WTC11 (cell line): ENCODE measurements at regions not wholly inside any gene's neighbourhood (a gene's known extent, or its start where the extent isn't known, plus 50 kb on each side); places are given as distances from the start of the nearest gene placed in this dataset.

ENCODE experiments used
- ATAC-seq: fragments of 200-7000 bp; cut with Tn5 transposase; 2 replicates; pipeline ENCODE4 v1.10.0; 2021; ENCODE audit warnings: mild to moderate bottlenecking, moderate library complexity
- CTCF ChIA-PET: fragments of 300-600 bp; sonication (Branson Sonifier 250); formaldehyde crosslinking; loops from one replicate; lab custom pipeline; 2021; ENCODE audit warnings: antibody characterized with exemption; lab: Charles Lee
- POLR2A ChIA-PET: fragments of 350-600 bp; sonication (Branson Sonifier 250); formaldehyde crosslinking; loops from one replicate; lab custom pipeline; 2021; ENCODE audit warnings: antibody characterized with exemption; lab: Charles Lee
- DNase-seq: peaks from one replicate; pipeline ENCODE4 v3.0.0; 2021; ENCODE audit warnings: low spot score
- H3K27ac Mint-ChIP-seq: 2 replicates; pipeline ENCODE4 v1.8.0; 2021; ENCODE audit warnings: mixed read lengths
- H3K27me3 Mint-ChIP-seq: 2 replicates; pipeline ENCODE4 v1.8.0; 2021; ENCODE audit warnings: low read depth, mild to moderate bottlenecking, moderate library complexity, mixed read lengths
- H3K36me3 Mint-ChIP-seq: 2 replicates; pipeline ENCODE4 v1.8.0; 2021; ENCODE audit warnings: mixed read lengths
- H3K4me1 Mint-ChIP-seq: 2 replicates; pipeline ENCODE4 v1.8.0; 2022; ENCODE audit warnings: mixed read lengths
- H3K4me3 Mint-ChIP-seq: 2 replicates; pipeline ENCODE4 v1.8.0; 2021; ENCODE audit warnings: mild to moderate bottlenecking, moderate library complexity, mixed read lengths
- H3K9me3 Mint-ChIP-seq: 2 replicates; pipeline ENCODE4 v1.8.0; 2021; ENCODE audit warnings: mixed read lengths
- CBFB ChIP-seq: sonication (generic); formaldehyde crosslinking; IDR thresholded peaks from 2 replicates; pipeline ENCODE4 v1.8.1; 2022; ENCODE audit warnings: mild to moderate bottlenecking, low read depth, missing genetic modification reagents
- E2F1 ChIP-seq: sonication (generic); formaldehyde crosslinking; IDR thresholded peaks from 2 replicates; pipeline ENCODE4 v1.8.0; 2022; ENCODE audit warnings: mild to moderate bottlenecking, missing genetic modification reagents
- HMGXB4 ChIP-seq: sonication (generic); formaldehyde crosslinking; IDR thresholded peaks from 2 replicates; pipeline ENCODE4 v1.8.1; 2023; ENCODE audit warnings: mild to moderate bottlenecking, moderate library complexity, missing genetic modification reagents
- JAZF1 ChIP-seq: fragments of 250-450 bp; sonication (Bioruptor Pico); IDR thresholded peaks from 2 replicates; pipeline ENCODE4 v1.9.0; 2021; ENCODE audit warnings: moderate library complexity, mild to moderate bottlenecking, inconsistent platforms
- JUN ChIP-seq: sonication (generic); formaldehyde crosslinking; IDR thresholded peaks from 2 replicates; pipeline ENCODE4 v1.8.0; 2023; ENCODE audit warnings: mild to moderate bottlenecking, missing genetic modification reagents
- KAT7 ChIP-seq: sonication (generic); formaldehyde crosslinking; IDR thresholded peaks from 2 replicates; pipeline ENCODE4 v1.8.1; 2023; ENCODE audit warnings: missing genetic modification reagents, mild to moderate bottlenecking, borderline replicate concordance
- MAX ChIP-seq: sonication (generic); formaldehyde crosslinking; IDR thresholded peaks from 2 replicates; pipeline ENCODE4 v1.8.0; 2022; ENCODE audit warnings: mild to moderate bottlenecking, missing genetic modification reagents
- NFE2L1 ChIP-seq: sonication (generic); formaldehyde crosslinking; IDR thresholded peaks from 2 replicates; pipeline ENCODE4 v1.8.1; 2023; ENCODE audit warnings: missing genetic modification reagents
- NR1H2 ChIP-seq: sonication (generic); formaldehyde crosslinking; IDR thresholded peaks from 2 replicates; pipeline ENCODE4 v1.9.0; 2021; ENCODE audit warnings: mild to moderate bottlenecking, moderate library complexity, missing genetic modification reagents
- OVOL2 ChIP-seq: fragments of 250-450 bp; sonication (Bioruptor Pico); IDR thresholded peaks from 2 replicates; pipeline ENCODE4 v1.9.0; 2021; ENCODE audit warnings: mild to moderate bottlenecking, borderline replicate concordance
- SOX15 ChIP-seq: fragments of 250-450 bp; sonication (Bioruptor Pico); IDR thresholded peaks from 2 replicates; pipeline ENCODE4 v1.9.0; 2021; ENCODE audit warnings: mild to moderate bottlenecking
- TEAD1 ChIP-seq: sonication (generic); formaldehyde crosslinking; IDR thresholded peaks from 2 replicates; pipeline ENCODE4 v1.8.0; 2022; ENCODE audit warnings: mild to moderate bottlenecking, missing genetic modification reagents
- TEAD4 ChIP-seq: sonication (generic); formaldehyde crosslinking; IDR thresholded peaks from 2 replicates; pipeline ENCODE4 v1.8.0; 2022; ENCODE audit warnings: mild to moderate bottlenecking, missing genetic modification reagents
- USF1 ChIP-seq: sonication (generic); formaldehyde crosslinking; IDR thresholded peaks from 2 replicates; pipeline ENCODE4 v1.8.0; 2022; ENCODE audit warnings: mild to moderate bottlenecking, missing genetic modification reagents
- ZBTB21 ChIP-seq: sonication (generic); formaldehyde crosslinking; IDR thresholded peaks from 2 replicates; pipeline ENCODE4 v1.8.1; 2023; ENCODE audit warnings: mild to moderate bottlenecking, missing genetic modification reagents, borderline replicate concordance
- ZNF219 ChIP-seq: sonication (generic); formaldehyde crosslinking; IDR thresholded peaks from 2 replicates; pipeline ENCODE4 v1.8.0; 2023; ENCODE audit warnings: missing genetic modification reagents, mild to moderate bottlenecking, borderline replicate concordance
- ZNF232 ChIP-seq: sonication (generic); formaldehyde crosslinking; IDR thresholded peaks from 2 replicates; pipeline ENCODE4 v1.8.0; 2022; ENCODE audit warnings: mild to moderate bottlenecking, missing genetic modification reagents
- ZNF416 ChIP-seq: fragments of 250-450 bp; sonication (Bioruptor Pico); IDR thresholded peaks from 2 replicates; pipeline ENCODE4 v1.9.0; 2021; ENCODE audit warnings: mild to moderate bottlenecking, inconsistent platforms
- ZNF423 ChIP-seq: fragments of 250-450 bp; sonication (Bioruptor Pico); IDR thresholded peaks from 2 replicates; pipeline ENCODE4 v2.1.2; 2022; ENCODE audit warnings: mild to moderate bottlenecking, moderate library complexity
- ZNF512 ChIP-seq: sonication (generic); formaldehyde crosslinking; IDR thresholded peaks from 2 replicates; pipeline ENCODE4 v1.8.1; 2022; ENCODE audit warnings: missing genetic modification reagents, borderline replicate concordance

- Mint-ChIP-seq H3K9me3 (peaks cover 21% of the 10 kb centered on the region), H3K4me1 (peaks cover 34% of the 10 kb centered on the region), H3K4me3 (no peak overlapping the region), H3K36me3 (no peaks in the 10 kb centered on the region), H3K27me3 (peaks cover 4% of the 10 kb centered on the region; the same call in 1 of the 2 replicates), H3K27ac (no peak overlapping the region)
- ChIA-PET POLR2A (no interaction called here), CTCF (no interaction called here)
- no peak for TF ChIP-seq CBFB (CRISPR knock-in tag)
- TF ChIP-seq KAT7 (CRISPR knock-in tag): no peak
- TF ChIP-seq ZNF219: no peak
- TF ChIP-seq HMGXB4 (CRISPR knock-in tag): no peak
- no peak for TF ChIP-seq TEAD1 (CRISPR knock-in tag)
- TF ChIP-seq ZNF232 (CRISPR knock-in tag): no peak
- no peak for TF ChIP-seq NFE2L1 (CRISPR knock-in tag)
- TF ChIP-seq E2F1 (CRISPR knock-in tag): no peak
- no peak for TF ChIP-seq SOX15
- no peak for TF ChIP-seq TEAD4
- TF ChIP-seq ZNF416 (CRISPR knock-in tag): no peak
- DNase-seq (no peak), ATAC-seq (no peak)
Measured at GRCh38 chr9:2354856-2355696, 266.5 kb upstream of the VLDLR start.

GRCh38 chr9:2355697-2355983 lies 265.9 kb upstream of the VLDLR start:
- TF ChIP-seq MAX (peak; percentile 25; the same call in 1 of the 2 replicates), E2F1 (CRISPR knock-in tag) (no peak)
- TF ChIP-seq, all 79 proteins: peak for 1
- ChIA-PET POLR2A (no interaction called here), CTCF (no interaction called here)
- DNase-seq: no peak
- Mint-ChIP-seq H3K9me3 (peaks cover 21% of the 10 kb centered on the region), H3K27me3 (peaks cover 4% of the 10 kb centered on the region; the same call in 1 of the 2 replicates), H3K4me3 (no peak overlapping the region), H3K4me1 (peaks cover 38% of the 10 kb centered on the region), H3K36me3 (no peaks in the 10 kb centered on the region), H3K27ac (no peak overlapping the region)
- ATAC-seq: no peak

- peaks cover 38% of the 10 kb centered on the region for H3K4me1 Mint-ChIP-seq
- CTCF ChIA-PET: no interaction called here
- H3K4me3 Mint-ChIP-seq: no peak overlapping the region
- no peaks in the 10 kb centered on the region for H3K36me3 Mint-ChIP-seq
- peaks cover 4% of the 10 kb centered on the region; the same call in 1 of the 2 replicates for H3K27me3 Mint-ChIP-seq
- H3K27ac Mint-ChIP-seq: no peak overlapping the region
- H3K9me3 Mint-ChIP-seq: peaks cover 22% of the 10 kb centered on the region
- POLR2A ChIA-PET: no interaction called here
- ATAC-seq: no peak
- no peak for DNase-seq
- TF ChIP-seq OVOL2 (CRISPR knock-in tag): no peak
- no peak for TF ChIP-seq NR1H2 (CRISPR knock-in tag)
- no peak for TF ChIP-seq ZNF423 (CRISPR knock-in tag)
- no peak for TF ChIP-seq ZNF232 (CRISPR knock-in tag)
- no peak for TF ChIP-seq JAZF1 (CRISPR knock-in tag)
- no peak for TF ChIP-seq ZNF512 (CRISPR knock-in tag)
- no peak for TF ChIP-seq JUN
- no peak for TF ChIP-seq ZBTB21
- no peak for TF ChIP-seq USF1 (CRISPR knock-in tag)
Measured at GRCh38 chr9:2356041-2356790, 265.4 kb upstream of the VLDLR start.
